HG03103 (cell line): ENCODE measurements at regions not wholly inside any gene's neighbourhood (a gene's known extent, or its start where the extent isn't known, plus 50 kb on each side); places are given as distances from the start of the nearest gene placed in this dataset.
"Not testable (repeated sequence)": the region's sequence is repeated elsewhere in the genome, so short reads cannot be mapped to it uniquely, and the experiment has no call there.

Source experiments
- ATAC-seq: cut with Tn5 transposase; IDR thresholded peaks from one replicate; pipeline ENCODE4 v1.9.1; 2021; ENCODE audit warnings: low read depth; ENCODE audit not compliant: unreplicated experiment

DNA sequence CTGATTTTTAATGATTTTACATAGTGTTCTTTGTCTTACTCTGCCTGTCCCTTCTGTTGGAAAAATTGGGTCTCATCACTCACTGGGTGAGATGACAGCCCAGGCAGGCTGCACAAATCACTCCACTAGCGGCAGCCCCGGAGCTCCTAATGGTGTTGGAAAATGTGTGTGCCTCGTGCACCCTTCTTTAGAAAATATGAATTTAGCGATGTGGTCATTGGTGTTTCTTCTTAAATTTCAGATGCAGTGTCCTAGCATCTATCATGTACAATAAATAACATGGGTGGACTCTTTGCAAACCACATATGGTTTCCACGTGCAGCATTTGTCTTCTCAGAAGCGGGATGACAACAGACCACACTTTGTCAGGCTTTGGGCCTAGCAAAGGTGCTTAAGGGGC is 194.2 kb downstream of the ACKR3 start:
- no peak for ATAC-seq

GRCh38 chr2:236764716-236765115 is 195.1 kb downstream of the ACKR3 start:
- ATAC-seq: no peak

- no peak for ATAC-seq
These were observed 195.9 kb downstream of the ACKR3 start for GRCh38 chr2:236765478-236765877.

- no peak for ATAC-seq
These were observed 197.2 kb downstream of the ACKR3 start for GRCh38 chr2:236766850-236767249.

DNA sequence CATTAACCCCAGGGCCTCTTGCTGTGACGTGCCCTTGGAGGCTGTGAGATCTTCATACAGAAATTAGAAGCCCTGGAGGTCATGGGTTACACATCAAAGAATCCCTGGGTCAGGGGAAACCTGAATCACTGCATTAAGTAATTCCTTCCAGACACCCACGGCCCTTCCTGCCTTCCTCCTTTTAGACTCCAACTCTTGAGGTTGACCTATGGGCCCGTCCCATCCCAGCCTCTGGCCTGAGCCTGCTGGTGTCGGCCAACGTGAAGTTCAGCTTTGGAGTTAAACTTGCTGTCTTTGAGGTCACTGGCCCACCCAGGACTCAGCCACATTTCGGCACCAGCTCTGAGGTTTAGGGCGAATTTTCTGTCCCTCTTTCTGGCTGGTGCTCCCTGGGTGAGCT is 198.3 kb downstream of the ACKR3 start:
- no peak for ATAC-seq

DNA sequence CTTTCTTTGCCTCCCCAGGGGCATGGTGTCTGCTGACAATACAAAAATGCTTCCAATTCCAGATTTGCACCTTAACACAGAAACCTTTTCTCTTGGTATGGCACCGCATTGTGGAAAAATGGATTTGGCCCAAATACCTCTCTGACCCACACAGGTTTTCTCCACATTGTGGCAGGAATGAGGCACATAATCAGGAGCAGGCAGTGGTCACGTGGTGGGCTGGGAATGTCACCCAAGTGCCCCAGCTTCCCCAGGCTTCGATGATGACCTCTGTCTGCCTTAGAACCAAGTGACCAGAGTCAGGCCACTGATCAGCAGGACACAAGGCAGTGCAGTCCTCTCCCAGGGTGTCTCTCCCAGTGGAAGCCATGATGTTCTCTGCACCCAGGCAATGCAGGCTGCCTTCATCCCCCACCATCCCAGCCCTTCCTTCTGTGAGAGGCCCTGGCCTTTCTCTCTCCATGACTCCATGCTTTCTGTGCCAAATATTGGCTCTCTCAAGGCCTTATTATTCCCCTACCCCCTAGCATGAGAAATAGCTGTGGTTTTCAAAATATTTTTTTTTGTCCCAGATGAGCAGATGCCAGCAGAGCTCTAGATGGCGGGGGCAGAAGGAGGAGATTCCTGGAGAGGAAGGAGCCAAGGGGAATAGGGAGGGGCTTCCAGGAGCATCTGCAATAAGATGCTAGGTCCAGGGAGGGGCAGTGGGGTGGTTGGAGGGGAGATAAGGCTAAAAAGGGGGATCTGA is 198.9 kb downstream of the ACKR3 start:
- no peak for ATAC-seq

- ATAC-seq: no peak
These were observed 200.5 kb downstream of the ACKR3 start for GRCh38 chr2:236769981-236770671.

- no peak for ATAC-seq
These were observed 202.7 kb downstream of the ACKR3 start for GRCh38 chr2:236772220-236772837.

DNA sequence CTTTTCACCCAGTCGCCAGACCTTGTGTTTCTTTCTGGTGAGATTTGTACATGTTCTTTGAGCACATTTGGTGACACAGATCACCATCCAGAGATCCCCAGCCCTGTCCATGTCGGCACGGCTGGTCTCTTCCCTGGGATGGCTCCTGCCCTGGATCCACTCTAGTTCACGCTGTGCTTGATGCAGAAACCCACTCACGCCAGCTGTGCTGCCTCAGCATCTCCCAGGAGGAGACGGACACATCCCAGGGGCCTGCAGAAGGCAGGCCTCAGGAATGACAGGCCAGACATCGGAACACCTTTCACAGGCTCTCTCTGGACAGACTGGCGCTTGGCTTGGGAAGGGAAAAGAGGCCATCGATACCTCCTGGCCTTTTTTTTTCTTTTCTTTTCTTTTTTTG is 203.6 kb downstream of the ACKR3 start:
- ATAC-seq: no peak

- no peak for ATAC-seq
These were observed 204.5 kb downstream of the ACKR3 start for GRCh38 chr2:236774171-236774570.

DNA sequence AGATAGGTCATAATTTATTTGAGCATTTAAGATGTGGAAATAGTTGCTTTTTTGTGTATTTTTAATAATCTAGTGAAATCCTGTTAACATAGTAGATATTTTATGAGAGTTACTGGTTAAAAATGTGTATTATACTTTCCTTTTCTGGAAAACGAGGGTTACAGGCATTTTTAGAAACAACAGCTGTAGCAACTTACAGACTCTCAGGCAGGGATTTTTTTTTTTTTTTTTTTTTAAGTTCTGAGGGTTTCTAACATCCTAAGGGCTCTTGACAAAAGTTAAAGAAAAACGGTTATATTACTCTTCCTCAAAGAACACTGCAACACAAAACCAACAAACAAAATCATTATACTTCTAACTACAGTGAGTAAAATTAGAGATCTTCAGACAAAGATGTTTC is 205.9 kb downstream of the ACKR3 start:
- no peak for ATAC-seq

DNA sequence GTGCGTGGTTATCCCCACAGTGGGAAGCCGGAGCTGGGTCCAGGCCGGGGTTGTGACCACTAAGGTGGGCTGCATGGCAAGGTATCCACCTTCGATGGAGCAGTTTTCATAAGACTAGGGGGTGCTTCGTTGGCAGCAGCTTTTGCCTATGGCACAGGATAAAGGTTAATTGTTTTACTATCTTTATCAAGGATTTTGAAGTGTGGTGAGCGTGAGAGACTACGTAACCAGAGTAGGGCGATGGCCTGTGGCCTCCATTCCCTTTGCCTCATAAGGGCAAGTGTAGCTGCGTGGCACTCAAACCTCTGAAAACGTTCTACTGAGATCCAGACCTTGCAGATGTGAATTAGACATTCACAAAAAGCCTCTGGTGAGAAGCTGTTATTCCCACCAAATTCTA is 206.6 kb downstream of the ACKR3 start:
- no peak for ATAC-seq

DNA sequence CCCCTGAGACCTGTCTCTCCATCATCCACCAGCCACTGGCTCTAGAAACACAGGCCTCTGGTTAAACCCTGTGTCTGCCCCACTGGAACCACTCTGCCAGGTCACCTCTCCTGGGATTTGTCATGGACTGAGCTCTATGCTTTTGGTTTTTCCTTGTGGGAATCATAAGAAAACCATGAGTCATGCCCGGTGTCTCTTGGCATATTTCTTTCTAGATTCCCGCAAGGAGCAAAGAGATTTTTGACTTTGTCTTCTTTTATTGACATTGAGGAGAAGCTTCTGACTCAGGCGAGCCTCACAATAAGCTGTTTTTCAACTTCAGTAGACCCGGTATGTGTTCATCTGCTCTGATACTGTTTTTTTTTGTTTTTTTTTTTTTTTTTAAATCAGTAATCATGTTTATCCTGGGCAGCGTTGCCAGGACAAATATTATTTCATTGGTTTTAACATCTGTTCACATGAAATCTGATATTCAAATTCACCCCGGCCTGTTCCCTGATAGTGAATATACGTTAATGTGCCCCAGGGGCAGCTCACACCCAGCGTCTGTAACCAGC is 207.1 kb downstream of the ACKR3 start:
- no peak for ATAC-seq

GRCh38 chr2:236777408-236777807 is 207.8 kb downstream of the ACKR3 start:
- no peak for ATAC-seq

DNA sequence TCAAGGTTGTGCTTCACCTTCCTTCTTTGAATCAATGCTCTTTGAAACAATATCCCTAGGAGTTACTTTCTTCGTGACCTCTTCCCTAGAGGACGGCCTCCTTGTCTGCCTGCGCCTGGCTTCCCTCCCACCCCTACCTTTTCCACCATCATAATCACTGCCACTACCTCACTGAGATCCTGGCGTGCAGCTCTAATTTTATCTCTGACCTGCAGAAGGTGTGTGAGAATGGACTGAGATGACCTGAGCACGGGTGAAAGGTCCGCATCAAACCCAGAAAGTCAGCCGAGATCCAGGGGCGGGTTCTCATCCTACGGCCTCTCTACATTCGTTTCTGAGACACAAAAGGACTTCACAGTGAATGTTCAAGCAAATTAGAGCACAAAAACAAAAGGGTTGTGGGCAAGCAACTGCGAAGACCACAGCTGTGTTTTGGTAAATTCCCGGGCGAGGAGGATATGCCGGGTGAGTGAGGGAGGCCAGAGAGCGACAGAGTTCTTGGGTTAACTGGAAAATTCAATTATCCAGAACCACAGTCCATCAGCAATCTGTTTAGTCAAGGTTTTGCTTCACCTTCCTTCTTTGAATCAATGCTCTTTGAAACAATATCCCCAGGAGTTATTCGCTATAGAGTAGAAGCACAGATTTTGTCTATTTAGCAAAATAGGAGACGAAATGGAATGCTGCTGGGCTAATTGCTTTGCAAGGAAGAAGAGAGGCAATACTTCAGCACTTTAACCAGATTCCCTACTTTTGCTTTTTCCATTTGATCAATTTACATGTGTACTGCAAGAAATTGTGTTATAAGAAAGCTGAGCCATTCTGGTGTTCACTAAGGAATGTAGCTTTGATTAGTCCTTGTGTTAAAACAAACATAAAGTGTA is 212.6 kb downstream of the ACKR3 start:
- no peak for ATAC-seq

GRCh38 chr2:236782938-236783337 is 213.3 kb downstream of the ACKR3 start:
- ATAC-seq: no peak

- ATAC-seq: no peak
These were observed 213.9 kb downstream of the ACKR3 start for GRCh38 chr2:236783417-236784020.

- no peak for ATAC-seq
These were observed 216.0 kb downstream of the ACKR3 start for GRCh38 chr2:236785611-236786057.

DNA sequence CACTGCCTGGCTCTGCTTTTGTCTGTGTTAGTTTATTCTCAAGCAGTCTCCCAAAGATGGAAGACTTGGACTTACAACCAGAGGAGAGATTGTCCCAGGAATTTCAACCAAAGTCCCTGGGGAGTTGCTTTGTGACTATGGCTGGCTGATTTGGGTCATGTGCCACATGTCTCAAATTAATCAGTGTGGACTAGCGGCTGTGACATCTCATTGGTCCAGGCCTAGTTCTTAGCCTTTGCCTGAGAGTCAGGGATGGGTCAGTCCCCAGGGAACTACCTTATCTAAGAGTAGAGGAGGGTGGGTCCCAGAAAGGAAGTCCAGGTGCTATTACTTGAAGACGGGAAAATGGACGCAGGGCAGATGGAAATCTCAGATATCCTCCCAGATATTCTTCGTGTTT is 217.1 kb downstream of the ACKR3 start:
- ATAC-seq: no peak

GRCh38 chr2:236787376-236787775 is 217.8 kb downstream of the ACKR3 start:
- ATAC-seq: not testable (repeated sequence)
